Activated CD4-positive, alpha-beta T cell treated with anti-CD3 and anti-CD28 coated beads, Interleukin-2, Interleukin-4, amounts not matched to agents 100 ng/mL and 50 ng/mL, durations not matched to agents 16 hours and 8 hours (primary cell): ENCODE measurements at regions not wholly inside any gene's neighbourhood (a gene's known extent, or its start where the extent isn't known, plus 50 kb on each side); places are given as distances from the start of the nearest gene placed in this dataset.
"Not testable (repeated sequence)": the region's sequence is repeated elsewhere in the genome, so short reads cannot be mapped to it uniquely, and the experiment has no call there.

Source experiments
- DNase-seq: peaks from one replicate; pipeline ENCODE4 v3.0.0-alpha.2; 2020; ENCODE audit warnings: low spot score

- no peak for DNase-seq
Measured at GRCh38 chr14:43687921-43688320, 819.2 kb downstream of the FSCB start.

- no peak for DNase-seq
Measured at GRCh38 chr14:43677581-43677980, 829.5 kb downstream of the FSCB start.

GRCh38 chr14:43674273-43674672 is 832.8 kb downstream of the FSCB start:
- DNase-seq: no peak

- DNase-seq: no peak
Measured at GRCh38 chr14:43671716-43672485, 835.2 kb downstream of the FSCB start.

GRCh38 chr14:43669355-43669754 is 837.7 kb downstream of the FSCB start:
- DNase-seq: no peak

GRCh38 chr14:43665570-43666267 is 841.4 kb downstream of the FSCB start:
- DNase-seq: no peak

GRCh38 chr14:43655194-43655593 is 851.9 kb downstream of the FSCB start:
- not testable (repeated sequence) for DNase-seq

GRCh38 chr14:43651896-43652295 is 855.2 kb downstream of the FSCB start:
- no peak for DNase-seq

GRCh38 chr14:43651185-43651787 is 855.8 kb downstream of the FSCB start:
- DNase-seq: no peak

- DNase-seq: no peak
Measured at GRCh38 chr14:43649508-43649907, 857.6 kb downstream of the FSCB start.

GRCh38 chr14:43647302-43647701 is 859.8 kb downstream of the FSCB start:
- no peak for DNase-seq

- DNase-seq: no peak
Measured at GRCh38 chr14:43640718-43641267, 866.3 kb downstream of the FSCB start.

GRCh38 chr14:43625294-43625693 is 881.8 kb downstream of the FSCB start:
- no peak for DNase-seq

GRCh38 chr14:43621282-43621681 is 885.8 kb downstream of the FSCB start:
- DNase-seq: no peak

- no peak for DNase-seq
Measured at GRCh38 chr14:43595096-43595772, 911.8 kb downstream of the FSCB start.

GRCh38 chr14:43591776-43592175 is 915.3 kb downstream of the FSCB start:
- no peak for DNase-seq

GRCh38 chr14:43587183-43587582 is 919.9 kb downstream of the FSCB start:
- DNase-seq: no peak

GRCh38 chr14:43579671-43580070 is 927.4 kb downstream of the FSCB start:
- DNase-seq: no peak

- no peak for DNase-seq
Measured at GRCh38 chr14:43568022-43568421, 939.1 kb downstream of the FSCB start.

GRCh38 chr14:43548368-43548767 is 958.7 kb downstream of the FSCB start:
- DNase-seq: no peak

GRCh38 chr14:43547596-43547995 is 959.5 kb downstream of the FSCB start:
- DNase-seq: not testable (repeated sequence)

GRCh38 chr14:43541356-43541755 is 965.7 kb downstream of the FSCB start:
- DNase-seq: no peak
